ENCODE measurements at regions not wholly inside any gene's neighbourhood (a gene's known extent, or its start where the extent isn't known, plus 50 kb on each side); places are given as distances from the start of the nearest gene placed in this dataset.
"Not testable (repeated sequence)": the region's sequence is repeated elsewhere in the genome, so short reads cannot be mapped to it uniquely, and the experiment has no call there.

DNA sequence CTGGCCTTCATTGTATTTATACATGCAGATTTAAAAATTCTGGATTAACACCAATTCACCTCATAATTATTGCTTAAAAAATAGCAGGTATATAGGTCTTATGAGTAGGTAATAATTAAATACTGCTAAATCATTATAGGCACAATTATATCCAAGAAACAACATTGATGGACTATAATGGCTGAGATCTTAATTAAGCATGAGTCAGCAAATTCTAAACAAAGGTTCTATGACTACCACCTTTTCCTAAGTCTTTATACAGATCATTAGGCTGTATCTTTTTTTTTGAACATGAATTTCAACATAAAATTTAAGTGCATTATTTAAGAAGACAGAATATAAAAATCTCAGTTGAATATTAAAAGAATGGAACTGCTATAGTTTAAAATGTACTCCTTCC, 1678.7 kb upstream of the PCDH10 start:
- DNase-seq (ENCODE audit: low read depth), result no peak

DNA sequence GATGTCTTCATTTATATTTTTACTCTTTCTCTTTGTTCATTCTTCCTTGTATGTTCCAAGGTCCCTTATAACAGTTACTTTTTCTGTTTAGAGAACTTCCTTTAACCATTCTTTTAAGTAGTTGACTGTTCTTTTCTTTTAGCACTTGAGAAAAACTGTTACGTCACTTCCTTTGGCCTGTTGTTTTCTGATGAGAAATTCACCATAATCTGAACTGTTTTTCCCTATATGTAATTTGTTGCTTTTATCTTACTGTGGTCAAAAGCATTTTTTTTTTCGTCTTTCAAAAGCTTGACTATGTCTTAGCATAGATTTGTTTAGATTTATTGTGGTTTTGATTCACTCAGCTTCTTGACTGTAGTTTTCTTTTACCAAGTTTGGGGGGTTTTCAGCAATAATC, 1660.3 kb upstream of the PCDH10 start:
- DNase-seq (ENCODE audit: low read depth), result no peak

DNA sequence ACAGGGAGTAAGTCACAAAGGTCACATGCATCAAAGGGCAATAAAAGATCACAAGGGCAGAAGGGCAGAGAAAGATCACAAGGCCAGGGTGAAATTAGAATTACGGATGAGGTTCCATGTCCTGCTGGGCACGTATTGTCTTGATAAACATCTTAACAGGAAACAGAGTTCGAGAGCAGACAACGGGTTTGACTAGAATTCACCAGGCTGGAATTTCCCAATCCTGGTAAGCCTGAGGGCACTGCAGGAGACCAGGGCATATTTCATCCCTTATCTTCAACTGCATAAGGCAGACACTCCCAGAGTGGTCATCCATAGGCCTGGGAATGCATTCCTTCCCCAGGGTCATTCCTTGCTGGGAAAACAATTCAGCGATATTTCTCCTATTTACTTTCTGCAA, 1652.9 kb upstream of the PCDH10 start:
- DNase-seq (ENCODE audit: low read depth), result not testable (repeated sequence)

DNA sequence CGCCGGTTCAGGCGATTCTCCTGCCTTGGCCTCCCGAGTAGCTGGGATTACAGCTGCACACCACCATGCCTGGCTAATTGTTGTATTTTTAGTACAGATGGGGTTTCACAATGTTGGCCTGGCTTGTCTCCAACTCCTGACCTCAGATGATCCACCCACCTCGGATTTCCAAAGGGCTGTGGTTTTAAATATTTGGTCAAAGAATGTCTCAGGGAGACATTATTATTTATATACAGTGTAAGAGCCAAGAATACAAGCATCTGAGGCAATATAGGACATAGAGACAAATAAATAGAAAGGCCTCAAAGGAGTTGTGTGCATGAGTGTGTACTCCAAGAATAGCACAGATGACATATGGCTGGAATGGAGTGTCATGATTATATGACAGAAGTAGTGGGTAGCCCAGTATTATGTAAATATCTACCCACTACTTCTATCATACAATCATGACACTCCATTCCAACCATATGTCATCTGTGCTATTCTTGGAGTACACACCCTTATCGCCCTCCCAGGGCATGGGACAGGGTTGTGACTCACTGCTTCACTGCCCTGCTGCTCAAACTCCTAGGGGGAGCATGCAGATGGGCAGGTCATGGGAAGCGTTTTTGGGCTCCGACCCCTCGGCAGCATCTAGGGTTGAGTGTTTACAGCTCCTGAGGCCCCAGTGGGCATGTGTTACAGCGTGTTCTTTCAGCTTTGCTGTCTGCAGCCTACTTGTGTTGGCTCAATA, 1649.8 kb upstream of the PCDH10 start:
- DNase-seq (ENCODE audit: low read depth), result no peak

DNA sequence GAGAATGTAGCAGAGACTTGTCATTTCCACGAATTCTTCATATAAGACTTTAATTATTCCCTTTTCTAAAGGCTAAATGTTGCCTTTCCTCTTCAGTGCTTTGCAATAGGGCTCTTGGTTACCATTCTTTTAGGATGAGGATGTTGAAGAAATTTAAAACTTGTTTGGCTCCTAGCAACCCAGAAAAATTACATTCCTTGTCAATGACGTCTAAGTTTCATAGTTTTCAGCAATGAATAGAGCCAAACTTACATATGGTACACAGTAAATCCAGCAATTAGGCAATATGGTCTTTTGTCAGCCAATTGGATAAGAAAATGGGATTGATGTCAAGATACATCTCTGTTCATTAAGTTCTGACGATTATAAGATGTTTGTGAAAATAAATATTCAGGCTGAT, 1639.6 kb upstream of the PCDH10 start:
- DNase-seq (ENCODE audit: low read depth), result no peak

DNA sequence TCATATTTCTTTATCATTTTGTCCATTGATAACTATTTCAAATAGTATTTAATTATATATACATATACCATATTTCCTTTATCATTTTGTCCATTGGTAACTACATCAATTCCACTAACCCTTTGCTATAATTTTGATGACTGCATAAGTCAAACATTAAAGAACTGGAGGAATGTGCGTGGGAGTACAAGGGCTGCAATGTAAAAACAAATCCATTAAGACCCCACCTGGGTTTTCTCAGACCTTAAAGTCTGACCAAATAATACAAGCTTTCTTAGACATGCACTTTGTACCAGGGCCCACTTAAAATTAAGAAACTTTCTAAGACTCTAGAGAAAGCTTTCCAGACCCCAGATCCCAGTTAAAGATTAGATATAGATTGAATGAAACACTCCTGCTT, 1622.4 kb upstream of the PCDH10 start:
- no peak for DNase-seq (ENCODE audit: low read depth)

DNA sequence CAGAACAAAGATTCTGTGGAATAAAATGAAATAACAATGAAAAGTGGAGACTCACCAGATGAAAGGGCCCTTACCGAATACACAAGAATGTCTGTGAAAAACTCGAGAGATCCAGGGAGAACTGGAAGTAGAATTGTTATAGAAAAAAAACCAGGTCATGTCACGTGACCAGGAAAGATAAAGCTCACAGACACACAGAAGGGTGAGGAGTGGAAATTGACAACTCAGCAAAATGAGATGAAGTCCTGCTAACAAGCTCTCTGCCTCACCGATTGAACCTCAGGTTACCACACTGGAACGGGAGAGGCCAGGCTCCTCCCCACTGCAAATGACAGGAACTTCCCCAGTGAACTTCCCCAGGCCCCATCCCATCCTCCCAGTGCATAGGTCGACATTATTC, 1618.0 kb upstream of the PCDH10 start:
- no peak for DNase-seq (ENCODE audit: low read depth)

DNA sequence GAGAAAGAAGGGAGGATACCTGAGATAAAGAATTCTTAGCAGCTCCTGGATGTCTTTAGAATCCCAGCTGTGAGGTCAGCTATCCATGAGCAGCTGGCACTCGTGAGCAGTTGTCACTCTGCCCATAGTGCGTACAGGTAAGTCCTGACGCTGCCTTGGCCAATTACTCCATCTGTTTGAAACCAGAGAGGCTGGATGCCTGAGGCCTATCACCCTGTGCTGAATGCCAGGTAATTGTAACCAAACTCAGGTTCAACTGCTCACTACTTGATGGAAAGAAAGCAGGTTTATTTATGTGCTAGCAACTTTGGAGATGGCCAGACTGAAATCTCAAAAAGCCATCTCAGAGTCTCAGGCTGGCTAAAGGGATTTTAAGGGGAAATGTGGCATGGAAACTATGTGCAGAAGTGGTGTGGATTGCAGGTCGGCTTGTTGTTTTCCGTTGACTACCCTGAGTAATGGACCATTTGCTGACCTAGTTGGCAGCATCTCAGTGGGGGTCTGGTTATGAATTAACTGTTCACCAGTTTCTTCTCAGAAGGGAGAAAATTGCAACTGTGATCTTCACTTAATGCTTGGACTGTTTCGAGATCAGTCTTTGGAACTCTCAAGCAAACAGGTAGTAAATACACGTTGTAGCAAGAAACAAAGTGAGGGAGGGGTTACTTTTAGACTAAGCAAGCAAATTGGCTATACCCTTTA, 1614.0 kb upstream of the PCDH10 start:
- no peak for DNase-seq (ENCODE audit: low read depth)

DNA sequence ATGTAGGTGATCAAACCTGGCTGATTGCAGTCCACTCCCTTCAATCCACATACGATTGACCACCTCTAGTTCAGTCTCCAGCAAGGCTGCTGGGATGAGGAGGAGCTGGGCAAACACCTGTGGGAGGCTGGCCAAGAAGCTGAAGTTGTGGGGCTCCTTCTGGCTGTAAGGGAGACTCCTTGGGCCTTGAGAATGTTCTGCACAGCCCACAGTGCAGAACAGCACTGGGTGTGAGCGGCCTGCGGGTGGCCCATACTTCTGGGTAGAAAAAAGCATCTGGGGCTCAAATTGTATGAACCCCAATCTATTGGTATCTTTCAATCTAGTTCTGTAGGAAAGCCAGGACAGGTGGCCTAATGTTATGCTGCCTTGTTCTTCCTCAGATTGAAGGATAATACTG, 1608.8 kb upstream of the PCDH10 start:
- DNase-seq (ENCODE audit: low read depth), result no peak

DNA sequence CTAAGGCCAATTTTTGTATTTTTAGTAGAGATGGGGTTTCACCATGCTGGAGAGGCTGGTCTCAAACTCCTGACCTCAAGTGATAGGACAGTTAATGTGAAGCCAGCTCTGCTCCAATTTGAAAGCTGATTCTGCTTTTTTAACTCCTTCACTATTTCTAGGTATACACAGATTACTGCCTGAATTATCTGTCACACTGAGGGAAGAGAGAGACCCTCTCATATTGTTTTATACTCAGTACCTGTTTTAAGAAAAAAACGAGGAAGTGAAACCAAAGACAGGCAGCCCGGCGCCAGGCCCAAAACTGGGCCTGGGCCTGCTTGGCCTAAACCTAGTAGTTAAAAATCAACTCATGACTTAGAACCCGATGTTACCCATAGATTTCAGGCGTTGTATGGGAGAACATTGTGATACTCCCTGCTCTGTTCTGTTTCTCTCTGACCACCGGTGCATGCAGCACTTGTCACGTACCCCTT, 1601.5 kb upstream of the PCDH10 start:
- DNase-seq (ENCODE audit: low read depth), result no peak

DNA sequence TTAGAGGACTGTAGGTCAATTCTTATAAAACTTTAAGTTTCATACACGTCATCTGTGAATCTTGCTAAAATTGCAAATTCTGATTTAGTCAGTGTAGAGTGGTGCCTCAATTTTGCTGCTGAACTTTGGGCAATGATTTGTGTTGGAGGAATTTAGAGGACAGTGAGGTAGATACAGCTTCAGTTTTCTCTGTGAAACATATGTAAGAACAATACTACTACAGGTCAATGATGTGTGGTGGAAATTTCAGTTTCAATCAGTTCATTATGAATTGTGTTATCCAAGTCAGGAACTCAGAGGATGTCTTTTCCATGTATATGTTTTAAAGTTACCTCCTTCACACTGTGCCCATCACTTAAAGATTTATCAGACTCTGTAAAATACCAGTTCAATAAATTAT, 1597.8 kb upstream of the PCDH10 start:
- DNase-seq (ENCODE audit: low read depth), result no peak

DNA sequence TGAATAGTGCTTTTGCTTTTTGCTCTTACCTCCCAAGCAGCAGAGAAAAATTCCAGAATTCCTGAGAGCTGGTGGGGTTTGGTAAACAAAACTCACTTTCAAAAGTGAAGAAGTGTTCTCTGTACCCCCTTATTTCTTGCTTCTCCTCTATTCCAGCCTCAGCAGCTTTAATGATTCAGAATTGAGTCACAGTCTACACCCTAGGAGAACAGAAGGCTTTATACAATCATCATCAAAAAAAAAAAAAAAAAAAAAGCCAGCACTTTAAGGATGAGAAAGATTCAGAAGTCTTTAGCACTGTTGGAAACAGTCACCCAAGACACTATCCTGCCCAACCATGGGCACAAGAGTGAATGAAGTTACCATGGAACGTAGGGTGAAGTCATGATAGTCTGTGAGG, 1583.1 kb upstream of the PCDH10 start:
- DNase-seq (ENCODE audit: low read depth), result no peak

DNA sequence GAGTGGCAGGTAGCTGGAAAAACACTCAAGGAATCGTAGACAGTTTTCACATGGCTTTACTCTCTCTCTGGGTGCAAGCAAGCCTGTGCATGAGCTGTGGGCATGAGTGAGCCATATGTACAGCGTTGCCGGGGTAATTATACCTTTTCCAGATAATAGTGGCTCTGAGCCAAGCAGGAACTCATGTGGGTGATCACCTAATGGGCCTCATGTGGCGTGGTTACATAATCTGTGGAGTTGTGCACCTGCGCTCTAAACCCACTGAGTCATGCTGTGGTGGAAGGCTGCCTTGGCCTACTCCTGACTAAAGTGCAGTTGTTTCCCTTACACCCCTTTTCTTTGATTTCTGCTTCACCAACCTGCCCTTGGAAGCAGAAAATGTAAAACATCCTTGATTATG, 1564.5 kb upstream of the PCDH10 start:
- DNase-seq (ENCODE audit: low read depth), result no peak

DNA sequence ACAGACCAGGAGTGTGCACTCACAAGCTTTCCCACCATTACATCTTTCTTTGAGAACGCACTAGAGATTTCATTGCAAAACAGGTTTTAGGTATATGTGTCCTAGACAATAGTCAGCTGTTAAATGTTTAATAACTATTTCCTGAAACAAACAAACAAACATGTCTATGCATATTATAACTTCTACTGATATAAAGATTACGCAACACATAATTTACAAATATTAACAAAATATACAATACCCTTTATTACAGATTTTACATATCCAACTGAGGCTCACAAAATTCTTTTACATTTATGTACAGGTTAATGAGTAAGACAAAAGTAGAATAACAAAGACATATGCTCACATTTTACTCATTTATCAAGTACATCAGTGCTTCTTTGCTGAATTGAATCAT, 1554.0 kb upstream of the PCDH10 start:
- no peak for DNase-seq (ENCODE audit: low read depth)

DNA sequence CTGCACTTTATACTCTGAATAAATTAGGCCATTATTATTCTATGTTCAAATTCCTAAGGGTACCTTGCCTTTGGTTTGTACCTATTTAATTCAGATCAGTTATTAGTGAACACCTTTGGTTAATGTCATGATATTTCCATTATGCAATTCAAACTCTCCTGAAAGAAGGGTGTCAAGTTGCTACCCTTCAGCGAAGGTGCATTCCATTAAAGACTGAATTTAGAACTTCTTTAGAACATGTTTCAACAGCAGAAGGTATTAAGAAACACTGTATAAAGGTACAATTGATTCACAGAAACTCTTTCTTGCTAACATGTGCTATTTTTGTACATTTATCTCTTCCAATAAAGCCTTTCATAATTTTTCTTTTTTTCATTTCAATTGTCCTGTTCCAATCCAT, 1545.4 kb upstream of the PCDH10 start:
- DNase-seq (ENCODE audit: low read depth), result no peak

DNA sequence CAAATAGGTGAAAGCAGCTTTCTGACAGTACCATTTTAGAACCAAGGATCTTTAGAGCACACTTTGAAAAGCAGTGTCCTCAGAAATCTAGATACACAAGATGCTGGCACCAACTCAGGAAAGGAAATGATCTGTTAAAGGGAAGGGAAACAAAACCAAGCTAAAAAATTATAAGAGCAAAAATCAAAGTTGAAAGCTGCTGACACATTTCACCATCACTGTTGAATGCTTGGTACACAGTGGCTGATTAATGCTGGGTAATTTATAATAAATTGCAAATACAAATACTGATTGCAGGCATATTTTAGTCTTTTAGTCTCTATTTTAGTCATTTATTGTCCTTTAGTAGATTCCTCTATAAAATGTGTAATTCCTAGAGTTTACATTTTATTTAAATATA, 1540.1 kb upstream of the PCDH10 start:
- DNase-seq (ENCODE audit: low read depth), result no peak

DNA sequence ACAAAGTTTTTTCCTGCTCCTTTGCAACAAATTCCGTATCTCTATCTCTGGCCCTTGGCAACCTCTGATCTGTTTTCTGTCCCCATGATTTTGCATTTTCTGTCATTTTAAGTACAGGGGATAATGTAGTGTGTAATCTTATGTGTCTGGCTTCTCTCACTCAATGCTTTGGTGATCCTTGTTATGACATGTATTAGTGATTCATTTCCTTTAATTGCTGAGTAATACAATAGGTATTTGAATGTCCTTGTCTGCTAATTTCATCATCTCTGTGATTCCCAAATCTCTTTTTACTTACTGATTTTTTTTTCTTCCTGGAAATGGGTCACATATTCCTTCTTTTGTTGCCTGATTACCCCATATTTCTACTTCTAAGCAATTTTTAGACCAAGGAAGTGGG, 1538.6 kb upstream of the PCDH10 start:
- not testable (repeated sequence) for DNase-seq (ENCODE audit: low read depth)

DNA sequence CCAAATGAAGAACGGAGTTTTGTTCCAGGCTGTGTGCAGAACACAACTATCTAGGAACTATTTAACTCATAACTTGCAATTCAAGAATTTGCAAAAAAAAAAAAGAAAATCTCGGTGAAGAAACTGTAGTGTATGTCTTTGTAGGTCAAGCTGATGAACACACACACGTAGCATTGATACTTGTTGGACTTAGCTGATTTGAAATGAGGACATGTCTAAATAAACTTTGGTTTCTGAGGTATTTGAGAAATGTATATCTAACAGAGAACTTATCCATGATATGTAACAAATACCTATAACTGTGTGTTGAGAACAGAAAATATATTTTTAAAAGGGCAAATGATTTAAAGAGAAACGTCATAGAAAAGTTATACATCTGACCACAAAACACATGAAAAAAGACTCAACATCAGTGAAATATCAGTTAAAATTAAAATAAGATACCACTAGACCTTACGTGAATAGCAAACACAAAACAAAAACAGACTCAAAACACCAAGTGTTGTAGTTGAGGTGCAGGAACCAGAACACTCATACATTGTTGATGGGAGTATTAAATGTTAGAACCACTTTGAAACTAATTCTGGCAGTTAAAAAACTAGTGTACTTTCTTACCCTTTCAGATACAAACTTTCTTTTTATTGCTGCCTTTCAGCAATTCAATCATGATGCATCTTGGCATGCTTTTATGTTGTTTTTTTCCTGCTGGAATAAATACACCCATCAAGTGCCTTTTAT, 1535.8 kb upstream of the PCDH10 start:
- no peak for DNase-seq (ENCODE audit: low read depth)

DNA sequence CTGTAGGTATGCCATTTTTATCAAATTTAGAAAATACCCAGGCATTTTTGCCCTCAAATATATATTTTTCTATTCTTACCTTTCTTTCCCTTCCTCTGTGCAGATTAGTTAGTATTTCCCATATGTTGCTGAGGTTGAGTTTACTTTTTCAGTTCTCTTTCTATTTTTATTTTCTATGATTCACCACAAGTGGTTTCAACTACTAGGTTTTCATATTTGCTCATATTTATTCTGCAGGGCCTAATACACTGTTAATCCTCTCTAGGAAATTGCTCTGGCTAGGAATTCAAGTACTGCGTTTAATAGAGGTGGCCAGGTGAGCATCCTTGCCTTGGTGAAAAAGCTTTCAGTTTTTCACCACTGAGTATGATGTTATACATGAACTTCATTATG, 1535.3 kb upstream of the PCDH10 start:
- no peak for DNase-seq (ENCODE audit: low read depth)

DNA sequence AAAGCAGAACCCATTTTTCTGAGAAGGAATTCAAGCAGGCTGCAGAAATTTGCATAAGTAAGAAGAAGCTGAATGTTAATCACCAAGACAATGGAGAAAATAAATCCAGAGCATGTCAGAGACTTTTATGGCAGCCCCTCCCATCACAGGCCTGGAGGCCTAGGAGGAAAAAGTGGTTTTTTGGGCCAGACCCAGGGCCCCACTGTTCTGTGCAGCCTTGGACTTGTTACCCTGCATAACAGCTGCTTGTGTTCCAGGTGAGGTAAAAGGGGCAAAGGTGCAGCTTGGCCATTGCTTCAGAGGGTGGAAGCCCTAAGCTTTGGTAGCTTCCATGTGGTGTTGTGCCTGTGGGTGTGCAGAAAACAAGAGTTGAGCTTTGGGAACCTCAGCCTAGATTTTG, 1516.2 kb upstream of the PCDH10 start:
- no peak for DNase-seq (ENCODE audit: low read depth)

DNA sequence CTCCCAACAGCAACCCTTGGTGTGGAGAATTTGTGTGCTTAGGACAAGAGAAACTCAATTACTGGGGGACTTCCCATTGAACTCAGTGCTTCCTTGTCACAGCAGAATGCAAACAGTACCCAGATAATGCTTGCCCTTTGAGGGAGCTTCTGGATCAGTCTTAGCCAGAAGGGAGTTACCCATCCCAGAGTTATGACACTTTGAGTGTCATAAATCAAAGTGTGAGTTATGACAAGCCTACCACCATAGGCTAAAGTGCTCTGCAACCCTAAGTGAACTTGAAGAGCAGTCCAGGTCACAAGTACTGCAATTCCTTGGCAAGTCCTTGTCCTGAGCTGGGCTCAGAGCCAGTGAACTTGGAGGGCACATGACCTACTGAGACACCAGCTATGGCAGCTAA, 1513.9 kb upstream of the PCDH10 start:
- no peak for DNase-seq (ENCODE audit: low read depth)

DNA sequence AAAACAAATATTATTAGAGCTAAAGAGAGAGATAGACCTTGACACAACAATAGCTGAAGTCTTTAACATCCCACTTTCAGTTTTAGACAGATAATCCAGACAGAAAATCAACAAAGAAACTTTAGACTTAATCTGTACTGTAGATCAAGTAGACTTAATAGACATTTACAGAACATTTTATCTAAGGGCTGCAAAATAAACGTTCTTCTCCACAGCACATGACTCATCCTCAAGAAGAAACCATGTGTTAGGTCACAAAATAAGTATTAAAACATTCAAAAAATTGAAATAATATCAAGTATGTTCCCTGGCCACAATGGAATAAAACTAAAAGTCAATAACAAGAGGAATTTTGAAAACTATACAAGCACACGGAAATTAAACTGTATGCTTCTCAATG, 1510.3 kb upstream of the PCDH10 start:
- DNase-seq (ENCODE audit: low read depth), result no peak

DNA sequence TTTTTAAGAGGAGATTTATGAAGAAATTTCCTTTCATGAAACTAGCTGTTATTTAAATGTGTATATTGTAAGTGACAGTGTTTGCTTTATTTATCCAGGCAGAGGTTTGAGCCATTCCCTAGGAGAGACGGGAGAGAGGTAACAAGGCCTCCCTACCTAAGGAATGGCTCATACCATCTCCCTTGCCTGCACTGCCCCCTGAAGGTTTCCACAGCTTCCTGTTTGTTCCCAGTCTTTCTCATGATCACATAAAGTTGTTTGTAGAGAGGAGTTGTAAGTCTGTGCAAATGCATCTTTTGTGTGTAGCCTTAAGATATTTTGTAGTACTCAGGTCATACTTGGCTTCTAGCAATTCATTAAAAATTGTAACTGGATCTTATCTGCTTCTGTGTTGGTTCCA, 1504.5 kb upstream of the PCDH10 start:
- no peak for DNase-seq (ENCODE audit: low read depth)

All from activated T-helper 1 cell treated with Interleukin-2 at 50 U/mL for 16 hours (primary cell).